GM21529 (cell line): ENCODE measurements at regions not wholly inside any gene's neighbourhood (a gene's known extent, or its start where the extent isn't known, plus 50 kb on each side); places are given as distances from the start of the nearest gene placed in this dataset.

ENCODE experiments used
- ATAC-seq: cut with Tn5 transposase; IDR thresholded peaks from one replicate; pipeline ENCODE4 v1.9.1; 2021; ENCODE audit not compliant: unreplicated experiment

DNA sequence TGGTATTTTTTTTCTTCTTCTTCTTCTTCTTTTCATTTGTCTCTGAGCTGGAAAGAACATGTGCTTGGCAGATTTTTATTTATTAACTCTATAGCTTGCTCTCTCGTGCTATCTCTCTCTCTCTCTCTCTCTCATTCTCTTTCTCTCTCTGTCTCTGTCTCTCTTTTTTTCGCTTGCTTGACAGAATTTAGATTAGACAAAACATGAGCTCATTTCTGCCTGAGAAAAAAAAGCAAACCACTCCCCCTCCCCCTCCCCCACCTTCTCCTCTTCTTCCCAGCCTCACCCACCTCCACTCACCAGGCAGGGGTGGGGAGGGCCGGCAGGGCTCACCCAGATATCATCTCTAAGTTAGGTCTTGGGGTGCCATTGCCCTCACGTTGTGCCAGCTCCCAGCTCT lies 81.5 kb downstream of the PJA1 start:
- no peak for ATAC-seq

DNA sequence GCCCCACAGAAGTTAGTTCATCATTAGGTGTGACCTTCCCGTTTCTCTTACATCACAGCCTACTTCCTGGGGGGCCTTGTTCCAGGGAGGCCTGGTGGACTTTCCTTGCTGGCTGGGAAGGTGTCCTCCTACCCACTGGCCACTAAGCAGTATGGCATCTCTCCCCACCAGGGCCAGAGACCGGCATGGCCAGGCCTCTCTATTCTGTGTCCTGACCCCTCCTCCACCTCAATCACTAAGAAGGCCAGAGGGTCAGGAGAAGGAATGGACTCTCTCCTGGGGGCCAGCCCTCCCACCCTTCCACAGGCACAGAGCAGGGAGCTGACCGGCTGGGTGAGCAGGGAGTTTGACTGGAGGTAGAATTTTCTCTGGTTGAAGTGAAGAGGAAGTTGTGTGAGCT lies 81.9 kb downstream of the PJA1 start:
- no peak for ATAC-seq

GRCh38 chrX:69082753-69083150 lies 82.5 kb downstream of the PJA1 start:
- no peak for ATAC-seq

- no peak for ATAC-seq
Observed at GRCh38 chrX:69082055-69082752, 83.0 kb downstream of the PJA1 start.

DNA sequence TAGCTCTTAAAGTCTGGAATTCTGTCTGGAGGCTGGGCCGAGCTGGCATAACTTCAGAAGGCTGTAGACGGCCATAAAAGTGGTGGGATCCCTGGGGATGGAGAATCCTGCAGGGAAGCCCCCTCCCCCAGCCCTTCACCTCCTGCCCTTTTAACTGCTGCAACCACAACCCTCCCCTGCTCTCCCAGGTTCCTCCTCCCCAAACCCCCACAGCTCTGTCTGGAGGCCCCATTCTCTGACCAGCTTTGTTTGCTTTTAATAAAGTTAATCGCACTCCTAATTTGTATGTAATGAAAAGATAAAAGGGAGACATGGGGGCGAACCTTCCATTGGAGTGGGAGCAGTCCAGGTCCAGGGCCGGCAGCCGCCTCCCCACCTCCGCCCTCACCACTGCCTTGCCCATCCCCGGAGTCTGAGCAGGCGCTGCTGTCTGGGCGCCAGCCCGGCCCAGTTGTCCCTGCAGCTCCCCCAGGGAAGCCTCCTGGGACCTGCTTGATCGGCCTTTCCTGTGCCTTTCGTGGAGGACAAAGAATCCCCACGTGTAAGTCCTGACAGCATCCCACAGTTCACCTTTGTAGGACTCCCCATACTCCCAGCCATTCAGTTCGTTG lies 84.3 kb downstream of the PJA1 start:
- no peak for ATAC-seq

DNA sequence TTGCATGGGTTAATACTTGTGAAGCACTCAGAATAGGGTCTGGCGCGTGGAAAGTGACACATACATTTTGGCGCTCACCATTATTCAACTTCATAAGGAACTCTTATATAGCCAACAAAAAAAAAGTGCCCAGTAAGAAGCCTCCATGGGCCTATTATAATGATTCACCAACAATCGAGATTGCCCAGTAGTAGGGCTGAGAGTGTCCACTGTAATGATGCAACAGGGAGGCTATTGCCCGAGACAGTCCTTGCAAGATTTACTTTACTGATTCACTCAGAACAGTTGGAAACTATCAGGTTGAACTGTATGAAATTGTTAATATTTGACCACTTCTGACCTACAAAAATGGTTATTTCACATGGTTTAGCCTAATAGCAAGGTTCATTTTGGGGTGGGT lies 86.0 kb downstream of the PJA1 start:
- ATAC-seq: no peak

DNA sequence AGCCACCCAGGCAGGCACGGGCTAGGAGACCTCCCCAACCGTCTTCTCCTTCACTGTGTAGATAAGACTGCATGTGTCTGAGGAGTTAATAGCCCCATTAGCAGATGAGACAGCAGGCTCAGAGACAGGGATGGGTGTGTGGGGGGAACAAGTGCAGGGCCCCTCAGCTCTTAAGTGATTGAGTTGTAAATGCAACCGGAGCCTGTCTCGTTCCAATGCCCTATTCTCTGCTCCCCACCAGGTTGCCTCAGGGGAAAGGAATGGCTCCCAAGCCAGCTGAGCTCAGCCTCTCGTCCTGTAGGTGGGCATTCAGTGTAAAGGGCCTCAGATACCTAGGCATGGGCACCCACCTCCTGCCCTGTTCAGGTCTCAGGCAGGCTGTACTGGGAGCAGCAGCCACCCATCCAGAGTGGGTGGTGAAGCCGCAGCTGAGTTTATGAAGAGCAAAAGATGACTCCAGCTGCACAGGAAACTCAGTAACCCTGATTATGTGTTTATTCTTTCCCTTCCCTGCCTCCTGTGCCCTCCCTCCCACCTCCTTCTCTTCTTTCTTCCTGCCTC lies 87.3 kb downstream of the PJA1 start:
- no peak for ATAC-seq

DNA sequence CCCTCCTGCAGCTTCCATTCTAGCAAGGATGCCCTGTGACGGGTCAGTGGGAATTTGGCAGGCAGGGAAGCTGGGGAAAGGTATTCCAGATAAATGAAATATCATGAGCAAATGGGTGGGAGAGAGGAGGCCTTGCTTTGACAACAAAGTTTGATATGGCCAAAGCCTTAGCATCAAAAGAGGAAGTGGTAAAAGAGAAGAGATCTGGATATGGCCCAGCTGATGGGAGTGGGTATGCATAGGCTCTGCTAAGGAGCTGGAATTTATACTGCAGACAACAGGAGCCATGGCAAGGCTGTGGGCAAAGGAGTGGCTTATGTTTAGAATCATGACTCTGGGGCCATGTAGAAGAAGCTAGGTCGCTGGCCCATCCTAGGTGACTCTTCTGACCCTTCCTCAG lies 89.2 kb downstream of the PJA1 start:
- ATAC-seq: no peak

GRCh38 chrX:69074726-69075125 lies 90.5 kb downstream of the PJA1 start:
- no peak for ATAC-seq

DNA sequence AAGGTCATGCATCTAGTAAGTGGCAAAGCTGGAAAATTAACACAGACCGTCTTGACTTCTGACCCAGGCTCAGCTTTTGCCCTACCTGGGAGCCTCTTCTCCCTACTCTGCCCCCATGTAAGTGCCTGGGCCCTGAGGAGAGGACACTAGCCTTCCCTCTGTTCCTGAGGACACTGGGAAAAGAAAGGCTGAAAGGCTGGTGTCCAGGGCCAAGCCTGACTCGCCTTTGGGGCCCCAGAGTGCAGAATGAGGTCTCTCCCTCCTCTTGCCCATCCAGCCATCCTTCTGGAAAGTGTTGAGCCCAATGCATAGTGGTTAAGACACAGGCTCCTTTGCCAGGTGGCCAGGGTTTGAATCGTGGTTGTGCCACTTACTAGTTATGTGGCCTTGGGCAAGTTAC lies 91.5 kb downstream of the PJA1 start:
- ATAC-seq: no peak

DNA sequence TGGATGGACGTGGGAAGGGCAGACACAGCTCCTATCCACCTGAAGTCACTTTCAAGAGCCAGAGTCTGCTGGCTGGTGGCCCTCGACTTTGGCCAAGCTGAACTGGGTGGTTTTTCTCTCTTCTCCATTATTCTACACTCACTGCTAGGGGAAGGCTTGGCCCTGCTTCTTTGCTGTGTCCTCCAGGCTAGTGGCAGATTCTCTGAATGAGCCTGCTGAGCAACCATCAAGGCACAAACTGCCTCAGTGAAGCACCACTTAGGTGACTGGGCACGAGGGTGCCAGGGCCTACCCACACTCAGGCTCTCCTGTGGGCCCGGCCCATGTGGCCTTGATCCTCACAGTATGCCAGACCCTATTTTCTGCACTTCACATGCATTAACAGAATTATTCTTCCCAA lies 92.0 kb downstream of the PJA1 start:
- no peak for ATAC-seq

DNA sequence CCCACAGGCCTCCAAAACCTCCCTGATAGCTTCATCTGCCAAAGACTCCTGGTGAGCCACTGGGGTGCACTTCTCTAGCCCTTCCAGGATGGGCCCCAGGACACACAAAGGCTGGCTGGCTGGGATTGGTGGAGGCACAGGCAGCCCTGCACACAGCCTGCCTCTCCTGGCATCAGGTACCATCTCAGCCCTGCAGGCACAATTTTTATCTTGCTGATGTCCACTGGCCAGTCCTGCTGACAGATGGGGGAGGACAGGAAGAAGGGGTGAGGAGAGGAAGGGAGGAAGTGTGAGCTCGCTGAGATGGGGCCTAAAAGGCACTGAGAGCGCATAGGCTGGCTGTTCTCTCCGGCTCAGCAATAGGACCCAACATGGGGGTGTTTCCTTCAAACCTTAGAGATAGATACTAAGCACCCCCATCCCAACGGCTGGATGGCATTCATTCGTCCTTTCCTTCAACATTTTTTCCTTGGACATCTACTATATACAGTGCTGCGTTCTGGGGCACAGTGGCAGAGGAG lies 92.7 kb downstream of the PJA1 start:
- no peak for ATAC-seq

DNA sequence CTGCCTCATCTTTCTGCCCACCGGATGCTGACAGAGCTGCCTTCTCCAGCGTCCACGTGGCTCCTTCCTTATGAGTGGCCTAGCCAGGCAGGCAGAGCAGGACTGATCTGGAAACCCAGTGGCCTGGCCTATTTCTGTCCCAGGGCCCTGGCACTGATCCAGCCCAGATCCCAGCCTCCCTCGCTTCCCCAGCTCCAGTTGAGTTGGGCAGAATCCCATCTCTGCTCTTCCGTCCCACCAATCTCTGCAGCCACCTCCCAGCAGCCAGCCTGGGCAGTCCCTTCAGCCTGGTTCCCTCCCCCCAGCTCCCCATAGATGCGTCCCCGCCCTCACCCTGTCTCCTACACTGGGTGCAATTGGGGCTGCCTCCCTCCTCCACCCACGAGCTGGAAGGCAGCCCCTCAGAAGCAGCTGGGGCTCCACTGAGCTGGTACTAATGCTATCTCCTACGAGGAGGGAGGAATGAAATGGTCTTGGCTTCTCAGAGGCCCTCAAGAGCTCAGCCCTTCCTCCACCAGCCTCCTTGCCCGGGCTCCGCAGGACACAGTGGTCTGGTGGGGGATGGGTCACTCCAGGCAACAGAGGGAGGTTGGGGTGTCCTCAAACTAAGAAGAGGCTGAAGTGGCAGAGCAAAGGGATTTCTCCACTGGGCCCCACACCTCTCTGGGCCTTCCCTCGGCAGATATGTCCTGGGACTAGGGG lies 94.2 kb downstream of the PJA1 start:
- ATAC-seq: no peak

DNA sequence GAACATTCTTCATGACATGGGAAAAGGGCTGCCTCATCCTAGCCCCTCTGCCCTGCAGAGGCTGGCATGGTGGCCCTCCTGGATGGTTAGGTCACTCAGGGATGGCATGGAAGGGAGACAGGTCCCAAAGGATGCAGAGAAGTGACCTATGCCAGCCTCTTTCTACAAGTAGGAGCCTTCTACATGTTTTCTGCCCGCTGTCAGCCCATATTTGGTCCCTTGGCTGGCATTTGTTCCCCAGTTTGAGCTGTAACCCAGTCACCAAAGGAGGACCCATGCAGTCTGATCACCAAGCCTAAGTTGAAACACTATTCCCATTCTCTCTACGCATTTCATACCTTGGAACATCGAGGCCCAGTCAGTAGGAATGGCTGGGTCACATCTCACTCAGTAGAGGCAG lies 95.4 kb downstream of the PJA1 start:
- no peak for ATAC-seq

GRCh38 chrX:69069086-69069445 lies 96.2 kb downstream of the PJA1 start:
- no peak for ATAC-seq

DNA sequence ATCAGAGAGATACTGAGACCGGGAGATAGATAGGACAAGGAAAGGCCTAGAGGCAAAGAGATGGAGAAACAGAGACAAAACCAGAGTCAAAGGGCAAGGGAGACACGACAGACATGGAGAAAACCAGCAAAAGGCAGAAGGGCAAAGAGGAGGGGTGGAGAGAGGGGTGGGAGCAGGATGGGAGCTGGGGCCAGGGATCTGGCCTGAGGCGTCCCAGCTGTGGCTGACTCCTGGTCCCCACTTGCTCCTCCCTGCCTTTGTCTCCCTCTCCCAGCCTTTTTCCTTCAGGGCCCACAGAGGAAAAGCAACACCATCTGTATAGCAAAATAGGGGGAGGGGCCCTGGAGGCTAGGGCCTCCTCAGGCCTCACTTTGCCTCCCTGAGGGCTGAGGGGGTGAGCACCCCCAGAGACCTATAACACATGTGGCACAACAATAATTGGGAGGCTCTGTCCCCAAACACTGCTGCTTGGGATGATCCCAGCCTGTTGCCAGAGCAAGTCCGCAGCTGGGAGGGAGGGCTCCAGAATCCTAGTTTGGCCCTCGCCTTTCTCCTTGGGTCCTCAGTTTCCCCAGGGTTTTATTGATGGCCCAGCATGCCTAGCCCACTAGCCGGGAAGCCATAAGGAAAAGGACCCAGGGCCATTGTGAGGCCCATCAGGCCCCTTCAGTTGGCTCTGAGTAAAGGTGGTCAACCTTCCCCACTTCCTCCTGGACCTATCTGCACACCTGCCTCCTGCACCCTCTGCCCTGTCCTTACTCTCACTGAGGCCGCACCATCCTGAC lies 96.8 kb downstream of the PJA1 start:
- ATAC-seq: no peak

DNA sequence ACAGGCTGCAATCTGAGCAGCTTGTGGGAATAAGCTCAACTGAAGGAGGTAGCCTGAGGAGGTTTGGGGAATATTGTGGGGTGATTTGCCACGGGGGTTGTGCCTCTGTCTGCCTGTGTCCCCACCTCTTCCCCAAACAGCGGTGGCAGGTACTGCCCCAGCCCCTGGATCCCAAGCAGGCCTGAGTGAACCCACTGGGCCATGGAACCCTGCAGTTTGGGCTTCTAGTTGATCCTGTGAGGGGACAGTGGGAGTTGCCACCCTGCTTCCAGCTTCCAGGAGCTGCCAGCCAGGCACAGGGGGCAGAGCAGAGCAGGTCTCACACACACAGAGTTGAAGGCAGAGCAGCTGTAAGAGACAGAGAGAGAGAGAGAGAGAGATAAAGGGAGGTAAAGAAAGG lies 97.4 kb downstream of the PJA1 start:
- ATAC-seq: no peak

DNA sequence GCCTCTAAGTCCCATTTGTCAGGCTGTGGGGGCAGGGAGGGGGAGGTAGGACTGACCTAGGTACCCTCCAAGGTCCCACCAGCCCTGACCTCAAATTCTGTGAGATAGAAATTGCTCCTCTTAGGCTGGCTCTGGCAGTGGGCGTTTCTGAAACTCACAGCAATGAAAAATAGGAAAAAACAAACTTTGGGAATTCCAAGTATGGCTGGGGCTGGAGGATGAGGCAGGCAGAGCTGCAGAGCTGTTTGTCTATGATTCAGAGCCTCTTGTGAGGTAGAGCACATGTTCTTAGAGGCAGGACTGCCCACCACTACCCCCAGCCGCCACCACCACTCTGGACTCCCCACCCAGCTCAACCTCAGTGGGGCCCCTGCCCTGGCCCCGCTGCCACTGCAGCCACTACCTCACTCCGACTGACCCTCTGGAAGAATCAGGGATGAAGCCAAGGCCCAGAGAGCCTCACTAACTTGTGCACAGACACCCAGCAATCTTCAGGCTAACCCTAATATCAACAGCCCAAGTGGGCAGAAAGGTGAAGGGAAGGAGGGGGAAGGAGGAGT lies 98.2 kb downstream of the PJA1 start:
- ATAC-seq: no peak

- ATAC-seq: no peak
Observed at GRCh38 chrX:69066021-69066757, 99.1 kb downstream of the PJA1 start.

- ATAC-seq: no peak
Observed at GRCh38 chrX:69065451-69065850, 99.8 kb downstream of the PJA1 start.
